GM13977 (cell line): ENCODE measurements at regions not wholly inside any gene's neighbourhood (a gene's known extent, or its start where the extent isn't known, plus 50 kb on each side); places are given as distances from the start of the nearest gene placed in this dataset.

Experiments
- DNase-seq: peaks from one replicate; pipeline ENCODE4 v3.0.0; 2012; ENCODE audit warnings: low spot score
- in situ Hi-C: fragments of 300-500 bp; cut with MboI; formaldehyde crosslinking; loops from one replicate; pipeline ENCODE4 v1.12.0; 2022; ENCODE audit warnings: low sequenced_read_pairs, low pct_unique_long_range_greater_than_20kb, mixed read lengths, inconsistent platforms; ENCODE audit not compliant: unreplicated experiment
- TF ChIP-seq, protein P1 (sequence below): IDR thresholded peaks from 2 replicates; pipeline ENCODE4 v1.5.1; 2012; ENCODE audit warnings: mild to moderate bottlenecking, control low read depth; ENCODE audit not compliant: insufficient read depth; ENCODE audit errors: extremely low read depth, missing control alignments

- TF ChIP-seq, protein P1, sequence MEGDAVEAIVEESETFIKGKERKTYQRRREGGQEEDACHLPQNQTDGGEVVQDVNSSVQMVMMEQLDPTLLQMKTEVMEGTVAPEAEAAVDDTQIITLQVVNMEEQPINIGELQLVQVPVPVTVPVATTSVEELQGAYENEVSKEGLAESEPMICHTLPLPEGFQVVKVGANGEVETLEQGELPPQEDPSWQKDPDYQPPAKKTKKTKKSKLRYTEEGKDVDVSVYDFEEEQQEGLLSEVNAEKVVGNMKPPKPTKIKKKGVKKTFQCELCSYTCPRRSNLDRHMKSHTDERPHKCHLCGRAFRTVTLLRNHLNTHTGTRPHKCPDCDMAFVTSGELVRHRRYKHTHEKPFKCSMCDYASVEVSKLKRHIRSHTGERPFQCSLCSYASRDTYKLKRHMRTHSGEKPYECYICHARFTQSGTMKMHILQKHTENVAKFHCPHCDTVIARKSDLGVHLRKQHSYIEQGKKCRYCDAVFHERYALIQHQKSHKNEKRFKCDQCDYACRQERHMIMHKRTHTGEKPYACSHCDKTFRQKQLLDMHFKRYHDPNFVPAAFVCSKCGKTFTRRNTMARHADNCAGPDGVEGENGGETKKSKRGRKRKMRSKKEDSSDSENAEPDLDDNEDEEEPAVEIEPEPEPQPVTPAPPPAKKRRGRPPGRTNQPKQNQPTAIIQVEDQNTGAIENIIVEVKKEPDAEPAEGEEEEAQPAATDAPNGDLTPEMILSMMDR = no peak
- no peak for DNase-seq
- in situ Hi-C loops = no loop called here
Measured at GRCh38 chrX:39164212-39164611, 363.0 kb downstream of the MID1IP1 start.

- DNase-seq = no peak
- in situ Hi-C loops = no loop called here
- TF ChIP-seq, protein P1 = no peak
Measured at GRCh38 chrX:39165185-39165584, 363.9 kb downstream of the MID1IP1 start.

GRCh38 chrX:39165773-39166172, 364.5 kb downstream of the MID1IP1 start:
- DNase-seq = no peak
- in situ Hi-C loops = no loop called here
- TF ChIP-seq, protein P1 = no peak

- DNase-seq = no peak
- TF ChIP-seq, protein P1 = no peak
- in situ Hi-C loops = no loop called here
Measured at GRCh38 chrX:39167791-39168190, 366.5 kb downstream of the MID1IP1 start.

DNA sequence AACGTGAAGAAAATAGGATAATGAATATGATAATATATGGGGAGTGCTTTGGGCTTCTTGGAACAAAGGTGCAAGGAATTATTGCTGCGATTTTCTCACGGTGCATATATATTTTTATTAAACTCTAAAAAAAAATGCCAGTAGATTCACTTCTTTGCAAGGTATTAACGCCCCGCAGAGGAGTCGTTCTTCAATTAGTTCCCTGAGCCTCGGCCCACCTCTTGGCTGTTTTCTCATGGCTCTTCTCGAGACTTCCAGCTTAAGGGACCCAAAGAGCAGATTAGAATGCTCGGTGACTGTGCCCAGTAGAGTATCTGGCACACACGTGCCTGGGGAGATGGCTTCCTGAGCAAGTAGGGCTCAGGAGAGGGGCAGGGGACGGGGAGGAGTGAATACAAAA, 367.4 kb downstream of the MID1IP1 start:
- DNase-seq = no peak
- TF ChIP-seq, protein P1 = no peak

GRCh38 chrX:39169976-39170375, 368.7 kb downstream of the MID1IP1 start:
- DNase-seq = no peak
- TF ChIP-seq, protein P1 = no peak
- in situ Hi-C loops = no loop called here

More for the DNA sequence above, 367.4 kb downstream of the MID1IP1 start:
- in situ Hi-C loops = no loop called here

GRCh38 chrX:39170464-39170863, 369.2 kb downstream of the MID1IP1 start:
- DNase-seq = no peak
- in situ Hi-C loops = no loop called here
- TF ChIP-seq, protein P1 = no peak
